ENCODE measurements at regions not wholly inside any gene's neighbourhood (a gene's known extent, or its start where the extent isn't known, plus 50 kb on each side); places are given as distances from the start of the nearest gene placed in this dataset.
"Not testable (repeated sequence)": the region's sequence is repeated elsewhere in the genome, so short reads cannot be mapped to it uniquely, and the experiment has no call there.

DNA sequence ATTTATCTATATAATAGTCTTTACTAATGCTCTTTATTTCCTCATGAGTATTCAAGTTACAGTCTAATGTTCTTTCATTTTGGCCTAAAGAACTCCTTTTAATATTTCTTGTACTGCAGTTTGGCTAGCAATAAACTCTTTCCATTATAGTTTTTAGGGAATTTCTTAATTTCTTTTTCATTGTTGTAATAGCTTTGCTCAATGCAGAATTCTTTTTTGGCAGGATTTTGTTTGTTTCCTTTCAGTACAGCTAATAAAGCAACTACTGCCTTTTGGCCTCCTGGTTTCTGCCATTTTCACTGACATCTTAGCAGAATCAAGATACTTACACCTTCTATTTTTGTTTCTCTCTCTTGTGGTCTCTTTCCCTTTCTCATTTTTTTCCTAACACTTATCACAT is 390.4 kb upstream of the RGPD4 start:
- no peak for DNase-seq

DNA sequence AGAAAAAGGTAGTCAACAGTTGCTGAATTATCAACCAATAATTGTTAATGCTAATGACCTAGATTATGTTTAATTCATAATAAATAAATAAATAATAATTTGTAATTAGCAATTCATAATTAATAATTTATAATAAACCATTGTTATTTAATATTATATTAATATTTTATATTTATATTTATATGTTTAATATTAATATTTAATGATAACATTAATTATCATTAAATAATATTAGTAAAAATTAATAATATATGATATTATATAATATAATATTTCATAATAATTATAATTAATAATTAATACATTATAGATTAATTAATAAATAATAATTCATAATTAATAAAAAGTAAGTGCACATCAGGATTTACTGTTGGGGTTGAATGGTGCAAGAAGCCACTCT is 389.4 kb upstream of the RGPD4 start:
- DNase-seq: no peak

DNA sequence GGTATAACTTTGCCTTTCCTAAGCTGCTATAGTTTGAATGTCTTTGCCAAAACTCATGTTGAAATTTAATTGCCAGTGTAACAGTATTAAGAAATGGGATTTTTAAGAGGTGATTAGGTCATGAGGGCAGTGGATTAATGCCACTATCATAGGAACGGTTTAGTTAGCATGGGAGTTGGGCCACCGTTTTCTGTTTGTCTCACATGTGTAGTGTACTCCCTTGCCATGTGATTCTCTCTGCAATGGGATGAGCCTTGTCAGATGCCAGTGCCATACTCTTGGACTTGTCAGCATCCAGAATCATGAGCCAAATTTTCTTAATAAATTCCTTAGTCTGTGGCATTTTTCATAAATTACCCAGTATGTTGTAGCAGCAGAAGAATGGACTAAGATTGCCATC is 388.9 kb upstream of the RGPD4 start:
- DNase-seq: no peak

DNA sequence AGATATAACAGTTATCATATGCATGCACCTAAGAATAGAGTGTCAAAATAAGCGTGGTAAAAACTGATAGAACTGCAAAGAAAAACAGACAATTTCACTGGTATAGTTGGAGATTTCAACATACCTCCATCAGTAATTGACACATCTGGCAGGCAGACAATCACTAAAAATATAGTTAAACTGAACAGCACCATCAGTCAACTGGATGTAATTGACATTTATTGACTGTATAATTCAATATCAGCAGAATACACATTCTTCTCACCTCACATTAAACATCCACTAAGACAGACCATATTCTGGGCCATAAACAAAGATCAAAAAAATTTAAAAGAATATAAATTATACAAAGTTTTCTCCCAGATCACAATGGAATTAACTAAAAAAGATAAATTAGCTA is 378.5 kb upstream of the RGPD4 start:
- no peak for DNase-seq

DNA sequence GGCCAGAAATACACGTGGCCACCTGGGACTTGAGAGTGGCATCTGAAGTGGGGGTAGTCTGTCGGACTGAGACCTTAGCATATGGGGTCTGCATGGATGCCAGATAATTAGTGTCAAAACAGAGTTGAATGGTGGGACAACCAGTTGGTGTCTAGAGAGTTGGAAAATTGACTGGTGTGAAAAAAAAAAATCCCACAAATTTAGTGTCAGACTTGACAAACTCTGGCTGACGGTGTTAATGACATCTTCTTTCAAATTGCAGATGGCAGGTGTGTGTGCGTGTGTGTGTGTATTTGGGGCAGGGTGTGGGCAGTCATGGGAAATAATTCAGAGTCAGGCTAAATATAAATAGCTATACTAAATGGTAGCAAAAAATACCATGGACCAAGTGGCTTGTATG is 365.4 kb upstream of the RGPD4 start:
- no peak for DNase-seq

DNA sequence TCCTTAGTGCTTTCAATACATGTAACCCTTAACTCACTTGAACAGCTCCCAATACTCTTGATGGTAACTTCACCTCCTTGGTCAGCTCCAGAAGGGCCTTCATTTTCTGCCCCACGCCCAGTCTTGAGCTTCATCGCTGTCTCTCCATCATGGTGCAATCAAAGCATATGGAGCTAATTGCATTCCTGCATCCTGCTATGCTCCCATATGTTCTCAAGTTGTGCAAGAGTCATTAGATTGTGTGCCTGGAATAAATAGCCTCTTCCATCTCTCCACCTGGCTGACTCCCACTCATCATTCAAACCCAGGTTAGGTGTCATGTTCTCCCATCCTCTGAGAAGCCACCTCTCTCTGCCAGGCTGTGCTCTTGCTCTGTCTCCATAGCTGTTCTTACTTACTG is 364.5 kb upstream of the RGPD4 start:
- no peak for DNase-seq

DNA sequence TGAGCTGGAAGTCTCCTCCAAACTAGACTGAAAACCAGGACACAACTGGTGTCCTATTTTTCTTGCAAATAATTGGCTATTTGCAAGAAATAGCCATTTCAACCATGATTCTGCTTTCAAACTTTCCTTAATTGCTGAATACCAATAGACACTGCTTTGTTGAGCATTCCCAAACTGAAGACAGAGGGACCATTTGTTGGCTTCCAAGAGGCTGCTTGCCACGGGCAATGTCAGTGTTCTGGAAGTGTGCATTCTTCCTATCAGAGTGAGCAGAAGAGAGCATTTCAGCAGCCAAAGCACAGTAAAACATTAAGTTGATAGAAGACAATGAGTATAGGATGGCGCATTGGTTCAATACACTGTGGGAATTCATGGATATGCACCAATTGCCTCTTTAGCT is 360.5 kb upstream of the RGPD4 start:
- peak in 11 of 58 donors; percentile 2 to 34 (median 12) for DNase-seq

DNA sequence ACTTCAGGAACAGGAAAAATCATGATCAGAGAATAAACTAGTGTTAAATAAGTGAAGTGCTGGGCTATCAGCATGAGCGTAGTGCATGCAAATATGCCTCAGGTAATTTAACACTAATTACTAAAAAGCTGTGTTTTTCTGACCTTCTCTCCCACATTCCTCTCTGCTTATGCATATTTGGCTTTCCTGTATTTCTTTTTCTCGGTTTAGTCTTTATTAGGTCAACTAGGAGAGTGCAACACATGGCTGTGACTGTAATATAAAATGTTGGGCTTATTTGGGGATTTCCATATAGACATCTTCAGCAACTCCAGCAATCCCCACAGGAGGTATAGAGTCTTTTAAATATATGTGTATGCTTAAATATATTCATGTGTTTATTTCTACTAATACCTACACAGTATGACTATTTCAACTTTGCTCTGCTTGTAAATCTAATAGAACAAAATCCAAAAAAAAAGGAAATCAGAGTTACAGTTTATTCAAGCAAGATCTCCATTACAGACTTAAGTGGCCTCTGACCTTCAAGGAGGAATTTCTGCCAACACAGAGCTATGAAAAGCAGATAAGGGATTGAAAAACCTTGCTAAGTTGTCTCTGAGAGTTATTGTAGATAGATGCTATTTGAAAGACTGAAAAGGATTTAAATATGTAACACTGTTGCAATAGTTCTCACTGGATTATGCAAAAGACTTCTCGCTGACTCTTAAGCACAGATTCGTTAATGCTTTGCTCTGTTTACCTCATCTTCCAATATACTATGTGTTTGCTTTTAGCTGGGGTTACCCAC is 359.5 kb upstream of the RGPD4 start:
- no peak for DNase-seq

DNA sequence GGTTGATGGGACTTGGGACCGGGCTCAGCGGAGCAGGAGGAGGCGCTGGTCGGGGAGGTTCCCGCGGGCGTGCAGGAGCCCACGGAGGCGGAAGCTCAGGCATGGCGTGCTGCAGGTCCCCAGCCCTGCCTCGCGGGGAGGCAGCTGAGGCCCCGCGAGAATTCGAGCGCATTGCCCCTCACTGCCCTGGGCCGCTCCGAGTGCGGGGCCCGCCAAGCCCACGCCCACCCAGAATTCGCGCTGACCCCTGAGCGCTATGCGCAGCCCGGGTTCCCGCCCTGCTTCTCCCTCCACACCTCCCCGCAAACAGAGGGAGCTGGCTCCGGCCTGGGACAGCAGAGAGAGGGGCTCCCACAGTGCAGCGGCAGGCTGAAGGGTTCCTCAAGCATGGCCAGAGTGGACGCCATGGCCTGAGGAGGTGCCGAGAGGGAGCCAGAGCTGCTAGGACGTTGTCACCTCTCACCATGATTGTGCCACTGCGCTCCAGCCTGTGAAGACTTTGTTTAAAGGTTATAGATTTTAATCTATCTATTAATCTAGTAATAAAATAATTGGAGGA is 357.2 kb upstream of the RGPD4 start:
- peak in 1 of 58 donors; percentile 2 for DNase-seq

DNA sequence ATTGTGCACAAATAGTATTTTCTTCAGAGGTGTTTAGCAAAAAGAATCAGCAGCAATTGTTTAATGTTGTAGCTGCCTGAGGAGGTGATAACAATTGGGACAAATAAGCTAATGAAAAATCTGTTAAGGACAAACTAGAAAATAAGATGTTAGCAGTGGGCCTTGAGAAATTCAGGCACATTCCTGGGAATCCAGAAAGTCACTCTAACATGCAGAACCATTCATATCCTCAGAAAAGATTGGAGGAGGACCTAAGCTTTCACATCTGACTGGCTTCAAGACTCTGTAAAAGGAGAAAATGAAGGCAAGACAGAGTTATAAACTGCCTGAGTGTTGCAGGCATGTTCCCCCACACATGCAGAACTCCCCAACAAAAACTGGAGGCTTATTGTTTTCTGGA is 353.5 kb upstream of the RGPD4 start:
- no peak for DNase-seq

GRCh38 chr2:107475859-107476258 is 350.8 kb upstream of the RGPD4 start:
- no peak for DNase-seq

DNA sequence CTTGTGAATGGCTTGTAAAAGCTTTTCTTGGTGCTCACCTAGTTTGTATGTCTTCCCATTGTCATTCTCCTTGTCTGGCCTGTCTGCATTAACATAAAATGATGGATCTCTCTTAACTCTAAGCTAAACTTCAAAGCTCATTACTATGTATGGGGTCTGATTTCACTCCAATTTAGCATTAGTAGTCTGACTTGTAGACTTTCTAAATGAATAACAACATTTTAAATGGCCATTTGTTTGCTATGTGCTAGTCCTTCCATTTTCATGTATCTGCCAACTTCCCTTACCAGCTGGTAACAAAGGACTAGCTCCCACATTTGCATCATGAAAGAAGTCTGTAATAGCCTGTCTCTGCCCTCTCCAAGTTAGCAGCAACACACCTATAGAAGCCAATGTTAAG is 324.2 kb upstream of the RGPD4 start:
- DNase-seq: no peak

DNA sequence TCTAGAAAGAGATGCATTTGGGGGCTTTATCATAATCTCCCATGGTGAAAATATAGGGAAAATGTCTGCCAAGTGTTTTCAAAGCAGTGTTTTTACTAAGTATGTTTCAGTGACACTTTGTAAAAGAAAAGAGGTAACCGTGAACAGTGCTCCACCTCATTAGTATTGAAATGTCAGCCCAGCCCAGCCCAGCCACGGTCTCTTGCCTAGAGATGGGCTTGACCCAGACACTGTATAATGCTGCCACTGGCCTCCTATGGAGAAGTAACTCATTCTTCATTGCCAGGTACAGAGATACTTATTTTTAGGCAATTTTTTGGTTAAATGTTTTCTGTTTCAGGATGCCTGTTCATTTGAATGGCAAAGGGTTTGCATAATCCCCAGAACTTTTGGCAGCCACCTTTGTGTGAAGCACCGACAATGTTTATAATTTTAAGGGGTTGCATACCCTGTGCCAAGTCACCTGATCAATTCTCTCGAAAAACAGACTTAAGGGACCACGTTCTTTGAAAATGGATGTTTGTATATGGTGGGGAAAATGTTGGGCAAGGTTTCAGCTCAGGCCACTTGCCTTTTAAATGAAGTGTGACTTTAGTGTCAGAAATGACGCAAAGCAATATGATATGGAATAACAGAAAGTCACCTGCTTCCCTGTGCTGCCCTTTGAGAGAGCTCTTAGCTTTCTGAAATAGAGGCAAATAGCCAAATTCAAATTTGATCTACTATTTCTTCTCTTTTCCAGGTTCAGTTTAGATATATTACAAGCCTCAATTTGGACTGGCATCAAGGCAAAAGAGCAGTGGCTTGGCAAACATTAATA is 314.5 kb upstream of the RGPD4 start:
- no peak for DNase-seq

DNA sequence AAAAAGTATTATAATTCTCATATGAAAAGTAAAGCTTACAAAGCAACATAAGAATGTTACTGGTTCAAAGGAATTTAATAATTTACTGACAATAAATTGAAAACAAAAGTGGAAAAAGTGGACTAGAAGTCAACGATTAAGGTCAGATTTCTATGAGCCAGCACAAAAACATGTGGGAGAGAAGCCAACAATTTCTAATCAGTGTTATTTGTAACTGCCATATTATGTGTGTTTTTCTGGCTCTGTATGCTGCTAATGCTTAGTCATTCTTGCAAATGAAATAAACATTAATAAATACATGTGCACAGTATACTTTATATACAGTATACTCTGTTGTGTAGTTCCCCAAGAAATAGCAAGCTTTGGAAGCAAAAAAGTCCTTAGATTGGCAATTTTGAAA is 301.3 kb upstream of the RGPD4 start:
- no peak for DNase-seq

GRCh38 chr2:107529146-107529545 is 297.5 kb upstream of the RGPD4 start:
- no peak for DNase-seq

GRCh38 chr2:107530046-107530445 is 296.6 kb upstream of the RGPD4 start:
- DNase-seq: no peak

DNA sequence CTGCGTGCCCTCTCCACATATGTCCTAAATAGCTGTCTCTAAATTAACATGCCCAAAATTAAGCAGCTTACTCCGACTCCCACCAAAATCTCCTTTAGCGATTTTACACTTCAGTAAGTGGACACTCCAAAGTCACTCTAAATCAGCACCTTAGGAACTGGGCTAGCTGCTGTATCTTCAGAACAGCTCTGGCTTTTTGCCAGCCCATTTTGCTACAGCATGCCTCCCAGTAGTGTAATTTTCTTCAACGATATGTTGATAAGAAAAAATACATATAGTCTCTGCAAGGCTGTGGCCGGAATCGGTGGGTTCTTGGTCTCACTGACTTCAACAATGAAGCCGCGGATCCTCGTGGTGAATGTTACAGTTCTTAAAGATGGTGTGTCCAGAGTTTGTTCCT is 291.8 kb upstream of the RGPD4 start:
- no peak for DNase-seq

DNA sequence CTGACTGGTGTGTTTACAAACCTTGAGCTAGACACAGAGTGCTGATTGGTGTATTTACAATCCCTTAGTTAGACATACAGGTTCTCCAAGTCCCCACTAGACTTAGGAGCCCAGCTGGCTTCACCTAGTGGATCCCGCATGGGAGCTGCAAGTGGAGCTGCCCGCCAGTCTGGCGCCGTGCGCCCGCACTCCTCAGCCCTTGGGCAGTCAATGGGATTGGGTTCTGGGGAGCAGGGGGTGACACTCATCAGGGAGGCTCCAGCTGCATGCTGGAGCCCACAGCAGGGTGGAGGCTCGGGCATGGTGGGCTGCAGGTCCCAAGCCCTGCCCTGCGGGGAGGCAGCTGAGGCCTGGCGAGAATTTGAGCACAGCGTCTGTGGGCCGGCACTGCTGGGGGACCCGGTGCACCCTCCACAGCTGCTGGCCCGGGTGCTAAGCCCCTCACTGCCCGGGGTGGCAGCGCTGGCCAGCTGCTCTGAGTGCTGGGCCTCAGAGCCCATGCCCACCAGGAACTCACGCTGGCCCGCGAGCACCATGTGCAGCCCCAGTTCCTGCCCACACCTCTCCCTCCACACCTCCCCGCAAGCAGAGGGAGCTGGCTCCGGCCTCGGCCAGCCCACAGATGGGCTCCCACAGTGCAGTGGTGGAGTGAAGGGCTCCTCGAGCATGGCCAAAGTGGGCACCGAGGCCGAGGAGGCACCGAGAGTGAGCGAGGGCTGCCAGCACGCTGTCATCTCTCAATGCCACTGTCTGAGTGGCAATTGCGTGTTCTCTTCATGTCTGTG is 290.6 kb upstream of the RGPD4 start:
- DNase-seq: not testable (repeated sequence)

GRCh38 chr2:107542314-107542740 is 284.4 kb upstream of the RGPD4 start:
- peak in 5 of 58 donors; percentile 2 to 18 (median 12) for DNase-seq

DNA sequence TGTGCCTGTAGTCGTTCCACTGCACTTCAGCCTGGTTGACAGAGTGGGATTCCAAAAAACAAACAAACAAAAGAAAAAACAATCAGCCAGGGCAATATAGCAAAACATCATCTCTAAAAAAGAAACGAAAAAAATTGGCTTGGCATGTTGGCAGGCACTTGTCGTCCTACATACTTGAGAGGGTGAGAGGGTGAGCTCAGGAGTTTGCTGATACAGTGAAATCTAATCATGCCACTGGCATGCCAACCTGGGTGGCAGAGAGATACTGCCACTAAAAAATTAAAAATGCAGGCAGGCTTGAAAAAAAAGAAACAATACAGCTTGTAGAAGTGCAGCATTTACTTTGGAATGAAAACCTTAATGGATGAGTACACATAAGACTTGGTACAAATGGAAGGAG is 282.9 kb upstream of the RGPD4 start:
- no peak for DNase-seq

DNA sequence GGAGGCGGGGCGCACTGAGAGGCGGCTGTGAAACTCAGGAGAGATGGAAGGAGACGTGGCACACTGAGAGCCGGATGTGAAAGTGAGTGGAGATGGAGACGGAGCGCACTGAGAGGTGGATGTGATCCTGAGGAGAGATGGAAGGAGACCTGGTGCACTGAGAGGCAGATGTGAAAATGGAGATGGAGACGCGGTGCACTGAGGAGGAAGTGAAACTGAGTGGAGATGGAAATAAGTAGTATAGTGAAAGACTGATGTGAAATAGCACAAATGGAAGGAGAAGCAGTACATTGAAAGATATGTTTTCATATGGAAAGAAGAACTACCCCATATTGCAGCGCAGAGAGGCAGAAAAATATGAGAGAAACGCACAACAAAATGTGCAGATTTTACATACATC is 281.6 kb upstream of the RGPD4 start:
- DNase-seq: no peak

GRCh38 chr2:107545851-107546250 is 280.8 kb upstream of the RGPD4 start:
- no peak for DNase-seq

Data from anterior cingulate cortex (tissue), 58 donors.